ENCODE measurements at regions not wholly inside any gene's neighbourhood (a gene's known extent, or its start where the extent isn't known, plus 50 kb on each side); places are given as distances from the start of the nearest gene placed in this dataset.

DNA sequence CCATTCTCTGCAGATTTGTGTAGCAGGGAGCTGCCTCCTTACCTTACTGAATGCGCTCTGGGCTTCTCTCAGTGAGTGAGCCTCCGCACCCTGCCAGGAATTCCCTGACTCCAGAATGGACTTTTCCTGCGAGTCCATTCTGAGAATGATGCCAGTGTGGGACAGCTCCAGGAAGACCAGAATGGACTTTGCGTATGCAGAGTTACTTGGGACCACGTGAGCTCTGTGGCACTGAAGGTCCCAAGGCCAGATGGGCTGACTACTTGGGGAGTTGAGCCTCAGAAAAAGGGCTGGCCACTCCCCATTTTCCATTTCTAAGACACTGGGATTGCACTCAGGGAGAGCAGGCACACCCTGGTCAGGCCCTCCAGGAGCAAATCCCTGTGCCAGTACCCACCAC lies 324.7 kb upstream of the ZMIZ1 start:
- no peaks in the 10 kb centered on the region for H3K9me3 ChIP-seq (ENCODE audit: insufficient read depth, low read length)
- no peaks in the 10 kb centered on the region for H3K36me3 ChIP-seq (ENCODE audit: insufficient read depth, insufficient read length, low read length)
- no peak overlapping the region for H3K9ac ChIP-seq (ENCODE audit: insufficient read length, low read depth)
- DNase-seq (ENCODE audit: low read depth, low spot score): no peak
- H3K27me3 ChIP-seq (ENCODE audit: insufficient read depth, insufficient read length): peaks cover 5% of the 10 kb centered on the region
- TF ChIP-seq YY1 (IDR thresholded peaks at IDR 0.05; ENCODE audit: insufficient read depth, insufficient read length): no peak
- TF ChIP-seq ZNF274 (IDR thresholded peaks at IDR 0.05; ENCODE audit: low read depth, low read length): no peak
- no peak for TF ChIP-seq SUZ12 (IDR thresholded peaks at IDR 0.05; ENCODE audit: extremely low read depth, insufficient read depth, insufficient read length)
- peaks cover 20% of the 10 kb centered on the region for H3K4me1 ChIP-seq (ENCODE audit: insufficient read depth, insufficient read length)
- no peak overlapping the region for H3K4me3 ChIP-seq (ENCODE audit: insufficient read length, low read depth)

DNA sequence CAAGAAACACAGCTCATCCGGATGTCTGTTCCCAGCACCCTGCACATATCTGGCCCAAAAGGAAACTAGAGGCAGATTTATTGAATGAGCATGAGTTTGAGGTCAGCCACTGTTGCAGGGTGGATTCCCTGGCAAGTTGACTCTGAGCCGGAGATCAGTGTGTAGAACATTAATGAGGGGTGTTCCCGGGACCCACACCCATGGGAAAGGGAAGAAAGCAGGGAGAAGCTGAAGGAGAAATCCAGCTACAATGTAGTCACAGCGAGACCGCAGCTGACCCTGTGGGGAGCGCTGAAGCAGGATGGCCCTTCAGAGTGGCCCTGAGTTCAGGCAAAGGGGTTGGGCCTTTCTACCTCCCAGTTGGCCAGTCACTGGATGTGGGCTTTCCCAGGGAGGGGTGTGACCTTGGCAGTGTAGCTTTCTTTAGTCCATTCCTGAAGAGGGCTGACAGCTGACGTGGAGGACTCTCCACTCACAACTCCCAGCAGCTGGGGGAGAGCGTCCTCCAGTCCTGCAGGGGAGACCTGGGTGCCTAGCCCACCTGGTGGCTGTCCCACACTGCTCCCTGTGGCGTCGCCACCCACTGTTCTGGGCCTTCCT lies 324.2 kb upstream of the ZMIZ1 start:
- H3K27me3 ChIP-seq (ENCODE audit: insufficient read depth, insufficient read length): peaks cover 5% of the 10 kb centered on the region
- H3K9ac ChIP-seq (ENCODE audit: insufficient read length, low read depth): no peak overlapping the region
- peaks cover 16% of the 10 kb centered on the region for H3K4me1 ChIP-seq (ENCODE audit: insufficient read depth, insufficient read length)

DNA sequence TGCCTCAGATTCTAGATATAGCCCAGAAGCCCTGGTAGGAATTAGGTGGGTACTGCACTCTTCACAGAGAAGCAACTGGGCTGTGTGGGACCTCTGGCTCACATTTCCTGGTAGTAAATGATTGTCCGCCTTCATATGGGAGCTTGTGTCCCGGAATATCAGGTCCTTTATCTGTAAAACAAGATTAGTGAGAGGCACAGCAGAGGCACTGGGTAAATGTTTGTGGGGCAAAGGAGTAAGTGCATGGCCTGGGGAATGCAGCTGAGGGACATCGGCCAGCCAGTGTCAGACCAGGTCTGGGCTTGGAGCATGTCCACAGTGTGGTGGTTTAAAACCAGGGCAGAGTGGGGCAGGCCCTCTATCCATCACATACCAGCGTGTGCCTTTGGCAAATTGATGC lies 323.3 kb upstream of the ZMIZ1 start:
- TF ChIP-seq SUZ12 (IDR thresholded peaks at IDR 0.05; ENCODE audit: extremely low read depth, insufficient read depth, insufficient read length): no peak
- no peak for TF ChIP-seq ZNF274 (IDR thresholded peaks at IDR 0.05; ENCODE audit: low read depth, low read length)
- no peak for TF ChIP-seq YY1 (IDR thresholded peaks at IDR 0.05; ENCODE audit: insufficient read depth, insufficient read length)
- no peak overlapping the region for H3K4me3 ChIP-seq (ENCODE audit: insufficient read length, low read depth)
- no peaks in the 10 kb centered on the region for H3K36me3 ChIP-seq (ENCODE audit: insufficient read depth, insufficient read length, low read length)
- H3K9ac ChIP-seq (ENCODE audit: insufficient read length, low read depth): no peak overlapping the region
- DNase-seq (ENCODE audit: low read depth, low spot score): no peak
- H3K4me1 ChIP-seq (ENCODE audit: insufficient read depth, insufficient read length): peaks cover 15% of the 10 kb centered on the region
- peaks cover 5% of the 10 kb centered on the region for H3K27me3 ChIP-seq (ENCODE audit: insufficient read depth, insufficient read length)
- H3K9me3 ChIP-seq (ENCODE audit: insufficient read depth, low read length): no peaks in the 10 kb centered on the region

More for the DNA sequence above, 324.2 kb upstream of the ZMIZ1 start:
- Histone ChIP-seq H3K36me3 (ENCODE audit: insufficient read depth, insufficient read length, low read length) (no peaks in the 10 kb centered on the region), H3K4me3 (ENCODE audit: insufficient read length, low read depth) (no peak overlapping the region), H3K9me3 (ENCODE audit: insufficient read depth, low read length) (no peaks in the 10 kb centered on the region)
- no peak for DNase-seq (ENCODE audit: low read depth, low spot score)
- TF ChIP-seq ZNF274 (IDR thresholded peaks at IDR 0.05; ENCODE audit: low read depth, low read length) (no peak), YY1 (IDR thresholded peaks at IDR 0.05; ENCODE audit: insufficient read depth, insufficient read length) (no peak), SUZ12 (IDR thresholded peaks at IDR 0.05; ENCODE audit: extremely low read depth, insufficient read depth, insufficient read length) (no peak)

GRCh38 chr10:78746155-78746763 lies 322.5 kb upstream of the ZMIZ1 start:
- no peak overlapping the region for H3K9ac ChIP-seq (ENCODE audit: insufficient read length, low read depth)
- no peak overlapping the region for H3K4me3 ChIP-seq (ENCODE audit: insufficient read length, low read depth)
- no peak for DNase-seq (ENCODE audit: low read depth, low spot score)
- peaks cover 5% of the 10 kb centered on the region for H3K27me3 ChIP-seq (ENCODE audit: insufficient read depth, insufficient read length)
- no peaks in the 10 kb centered on the region for H3K36me3 ChIP-seq (ENCODE audit: insufficient read depth, insufficient read length, low read length)
- H3K4me1 ChIP-seq (ENCODE audit: insufficient read depth, insufficient read length): peaks cover 15% of the 10 kb centered on the region
- no peaks in the 10 kb centered on the region for H3K9me3 ChIP-seq (ENCODE audit: insufficient read depth, low read length)
- TF ChIP-seq SUZ12 (IDR thresholded peaks at IDR 0.05; ENCODE audit: extremely low read depth, insufficient read depth, insufficient read length) (no peak), ZNF274 (IDR thresholded peaks at IDR 0.05; ENCODE audit: low read depth, low read length) (no peak)

- Histone ChIP-seq H3K4me3 (ENCODE audit: insufficient read length, low read depth) (no peak overlapping the region), H3K4me1 (ENCODE audit: insufficient read depth, insufficient read length) (peaks cover 15% of the 10 kb centered on the region), H3K36me3 (ENCODE audit: insufficient read depth, insufficient read length, low read length) (no peaks in the 10 kb centered on the region), H3K9me3 (ENCODE audit: insufficient read depth, low read length) (no peaks in the 10 kb centered on the region), H3K9ac (ENCODE audit: insufficient read length, low read depth) (no peak overlapping the region), H3K27me3 (ENCODE audit: insufficient read depth, insufficient read length) (no peaks in the 10 kb centered on the region)
- no peak for DNase-seq (ENCODE audit: low read depth, low spot score)
- TF ChIP-seq YY1 (IDR thresholded peaks at IDR 0.05; ENCODE audit: insufficient read depth, insufficient read length) (no peak), SUZ12 (IDR thresholded peaks at IDR 0.05; ENCODE audit: extremely low read depth, insufficient read depth, insufficient read length) (no peak), ZNF274 (IDR thresholded peaks at IDR 0.05; ENCODE audit: low read depth, low read length) (no peak)
Observed at GRCh38 chr10:78747401-78748234, 321.1 kb upstream of the ZMIZ1 start.

GRCh38 chr10:78748235-78748533 lies 320.6 kb upstream of the ZMIZ1 start:
- Histone ChIP-seq H3K36me3 (ENCODE audit: insufficient read depth, insufficient read length, low read length) (no peaks in the 10 kb centered on the region), H3K27me3 (ENCODE audit: insufficient read depth, insufficient read length) (no peaks in the 10 kb centered on the region), H3K4me3 (ENCODE audit: insufficient read length, low read depth) (no peak overlapping the region), H3K9ac (ENCODE audit: insufficient read length, low read depth) (no peak overlapping the region), H3K9me3 (ENCODE audit: insufficient read depth, low read length) (no peaks in the 10 kb centered on the region), H3K4me1 (ENCODE audit: insufficient read depth, insufficient read length) (peaks cover 14% of the 10 kb centered on the region)
- DNase-seq (ENCODE audit: low read depth, low spot score): no peak
- no peak for TF ChIP-seq YY1 (IDR thresholded peaks at IDR 0.05; ENCODE audit: insufficient read depth, insufficient read length)
- no peak for TF ChIP-seq SUZ12 (IDR thresholded peaks at IDR 0.05; ENCODE audit: extremely low read depth, insufficient read depth, insufficient read length)
- TF ChIP-seq ZNF274 (IDR thresholded peaks at IDR 0.05; ENCODE audit: low read depth, low read length): no peak

GRCh38 chr10:78749200-78749599 lies 319.6 kb upstream of the ZMIZ1 start:
- Histone ChIP-seq H3K9ac (ENCODE audit: insufficient read length, low read depth) (no peak overlapping the region), H3K4me1 (ENCODE audit: insufficient read depth, insufficient read length) (peaks cover 12% of the 10 kb centered on the region), H3K4me3 (ENCODE audit: insufficient read length, low read depth) (no peak overlapping the region), H3K9me3 (ENCODE audit: insufficient read depth, low read length) (no peaks in the 10 kb centered on the region), H3K36me3 (ENCODE audit: insufficient read depth, insufficient read length, low read length) (no peaks in the 10 kb centered on the region), H3K27me3 (ENCODE audit: insufficient read depth, insufficient read length) (no peaks in the 10 kb centered on the region)
- no peak for TF ChIP-seq ZNF274 (IDR thresholded peaks at IDR 0.05; ENCODE audit: low read depth, low read length)
- no peak for TF ChIP-seq YY1 (IDR thresholded peaks at IDR 0.05; ENCODE audit: insufficient read depth, insufficient read length)
- TF ChIP-seq SUZ12 (IDR thresholded peaks at IDR 0.05; ENCODE audit: extremely low read depth, insufficient read depth, insufficient read length): no peak
- no peak for DNase-seq (ENCODE audit: low read depth, low spot score)
